Neural cell (in vitro differentiated cells): ENCODE measurements at regions not wholly inside any gene's neighbourhood (a gene's known extent, or its start where the extent isn't known, plus 50 kb on each side); places are given as distances from the start of the nearest gene placed in this dataset.

Source experiments
- H2AFZ ChIP-seq: fragments of 200-600, 300-800 bp; sonication (generic), shearing (Covaris generic); 2 replicates; pipeline ENCODE4 v1.6.0; 2014; ENCODE audit warnings: low read depth, mild to moderate bottlenecking, antibody characterized with exemption, low read length, moderate library complexity
- H3F3A ChIP-seq: fragments of 200-600 bp; shearing (Covaris generic); 2 replicates; pipeline ENCODE4 v1.6.1; 2016; ENCODE audit warnings: mild to moderate bottlenecking, moderate library complexity, mixed read lengths, antibody characterized with exemption, low read length; ENCODE audit not compliant: insufficient read depth, poor library complexity, severe bottlenecking
- H3K27ac ChIP-seq: fragments of 200-600, 300-800 bp; sonication (generic), shearing (Covaris generic); 2 replicates; pipeline ENCODE4 v1.5.1; 2014; ENCODE audit warnings: mild to moderate bottlenecking, low read length, moderate library complexity
- H3K27me3 ChIP-seq: fragments of 300-800, 200-600 bp; sonication (generic), shearing (Covaris generic); 2 replicates; pipeline ENCODE4 v1.6.0; 2014; ENCODE audit warnings: mild to moderate bottlenecking, low read depth, low read length, moderate library complexity; ENCODE audit not compliant: insufficient read depth
- H3K36me3 ChIP-seq: fragments of 300-800, 200-600 bp; sonication (generic), shearing (Covaris generic); 2 replicates; pipeline ENCODE4 v1.5.1; 2014; ENCODE audit warnings: mild to moderate bottlenecking, antibody characterized with exemption, low read length, moderate library complexity; ENCODE audit not compliant: insufficient read depth
- H3K4me2 ChIP-seq: fragments of 300-800, 200-600 bp; sonication (generic), shearing (Covaris generic); 2 replicates; pipeline ENCODE4 v1.6.0; 2014; ENCODE audit warnings: mild to moderate bottlenecking, low read length
- H3K4me3 ChIP-seq: fragments of 300-800, 200-600 bp; sonication (generic), shearing (Covaris generic); 2 replicates; pipeline ENCODE4 v1.5.1; 2014; ENCODE audit warnings: mild to moderate bottlenecking, low read length, moderate library complexity
- H3K79me2 ChIP-seq: fragments of 200-600 bp; shearing (Covaris generic); replicated peaks from 2 replicates; pipeline ENCODE4 v1.6.0; 2014; ENCODE audit warnings: mild to moderate bottlenecking, low read length, moderate library complexity; ENCODE audit not compliant: insufficient read depth
- H3K9ac ChIP-seq: fragments of 300-800, 200-600 bp; sonication (generic), shearing (Covaris generic); 2 replicates; pipeline ENCODE4 v1.6.1; 2016; ENCODE audit warnings: mild to moderate bottlenecking, low read length, mixed read lengths
- H3K9me2 ChIP-seq: fragments of 200-600 bp; shearing (Covaris generic); 2 replicates; pipeline ENCODE4 v1.6.1; 2016; ENCODE audit warnings: mild to moderate bottlenecking, low read length, mixed read lengths; ENCODE audit not compliant: insufficient read depth
- H3K9me3 ChIP-seq: fragments of 200-600, 300-800 bp; sonication (generic), shearing (Covaris generic); 2 replicates; pipeline ENCODE4 v1.6.1; 2016; ENCODE audit warnings: mild to moderate bottlenecking, mixed run types, low read length, moderate library complexity, mixed read lengths
- H4K20me1 ChIP-seq: fragments of 200-600 bp; shearing (Covaris generic); 2 replicates; pipeline ENCODE4 v1.6.1; 2016; ENCODE audit warnings: mild to moderate bottlenecking, mixed run types; ENCODE audit not compliant: insufficient read depth
- EP300 ChIP-seq: fragments of 450-650 bp; conservative IDR thresholded peaks from 2 replicates; pipeline ENCODE4 v1.6.1; 2014; ENCODE audit warnings: antibody characterized with exemption, mild to moderate bottlenecking, moderate library complexity; ENCODE audit not compliant: poor library complexity, severe bottlenecking
- EZH2 ChIP-seq: fragments of 200-600, 300-800 bp; shearing (Covaris generic), sonication (generic); IDR thresholded peaks from 2 replicates; pipeline ENCODE4 v1.6.1; 2014; ENCODE audit warnings: antibody characterized with exemption, low read length, borderline replicate concordance, mild to moderate bottlenecking; ENCODE audit not compliant: insufficient read depth, poor library complexity, severe bottlenecking
- MXI1 ChIP-seq: fragments of 450-650 bp; conservative IDR thresholded peaks from 2 replicates; pipeline ENCODE4 v1.6.1; 2014; ENCODE audit warnings: antibody characterized with exemption, mild to moderate bottlenecking; ENCODE audit not compliant: poor library complexity, severe bottlenecking
- POLR2AphosphoS5 ChIP-seq: IDR thresholded peaks from 2 replicates; pipeline ENCODE4 v1.6.1; 2012
- RAD21 ChIP-seq: fragments of 450-650 bp; conservative IDR thresholded peaks from 2 replicates; pipeline ENCODE4 v1.6.1; 2014; ENCODE audit warnings: antibody characterized with exemption, mild to moderate bottlenecking, moderate library complexity
- SMC3 ChIP-seq: fragments of 450-650 bp; conservative IDR thresholded peaks from 2 replicates; pipeline ENCODE4 v1.6.1; 2014; ENCODE audit warnings: antibody characterized with exemption, mild to moderate bottlenecking, moderate library complexity; ENCODE audit not compliant: poor library complexity
- TAF1 ChIP-seq: IDR thresholded peaks from 2 replicates; pipeline ENCODE4 v1.6.1; 2012; ENCODE audit warnings: low read depth
- TF ChIP-seq, protein P1 (sequence below): IDR thresholded peaks from 2 replicates; pipeline ENCODE4 v1.6.1; 2012; ENCODE audit warnings: borderline replicate concordance
- TF ChIP-seq, protein P2 (sequence below): fragments of 450-650 bp; IDR thresholded peaks from 2 replicates; pipeline ENCODE4 v1.5.1; 2014; ENCODE audit warnings: antibody characterized with exemption, mild to moderate bottlenecking, moderate library complexity; ENCODE audit not compliant: poor library complexity, severe bottlenecking

DNA sequence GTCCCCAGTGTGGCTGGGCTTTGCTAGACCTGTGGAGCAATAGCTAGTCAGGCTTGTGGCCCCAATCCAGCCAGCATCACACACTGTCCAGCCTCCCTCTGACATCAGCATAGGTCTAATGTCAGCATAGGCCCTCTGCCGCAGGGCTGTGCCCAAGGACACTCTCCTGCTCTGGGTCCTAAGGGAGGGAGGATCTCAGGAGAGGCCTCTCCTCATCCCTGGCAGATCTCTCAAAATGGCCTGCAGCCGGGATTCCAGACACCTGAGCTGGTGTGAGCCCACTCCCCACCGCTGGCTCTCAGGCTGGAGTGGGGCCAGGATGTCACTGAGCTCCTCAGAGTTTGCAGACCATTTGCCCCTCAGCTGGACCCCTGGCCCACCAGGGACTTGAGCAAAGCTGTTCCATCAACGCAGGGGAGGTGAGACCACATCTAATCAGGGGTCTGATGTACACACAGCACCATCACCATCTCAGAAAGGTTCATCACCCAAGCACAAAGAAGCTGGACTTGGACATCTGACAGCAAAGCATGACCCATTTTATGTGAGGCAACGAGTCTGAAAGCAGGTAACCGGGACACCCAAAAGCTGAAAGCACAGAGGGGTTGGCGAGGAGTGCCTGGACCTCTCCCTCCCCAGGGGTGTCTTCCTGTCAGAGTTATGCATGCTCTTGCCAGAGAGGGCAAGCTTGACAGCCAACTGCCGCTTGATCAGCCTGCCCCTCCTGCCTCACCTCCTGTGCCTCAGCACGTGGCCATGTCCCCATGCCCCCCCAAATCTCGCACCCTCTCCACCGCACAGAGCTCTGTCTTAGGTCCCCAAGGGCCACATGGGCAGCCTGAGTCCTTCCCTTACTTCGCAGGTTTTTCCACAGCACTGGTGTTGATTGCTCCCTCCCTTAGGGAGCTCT lies 69.7 kb upstream of the SEPTIN5 start:
- Histone ChIP-seq H3K4me3 (no peak overlapping the region), H3F3A (no peaks in the 10 kb centered on the region), H3K9me3 (no peaks in the 10 kb centered on the region), H3K36me3 (no peaks in the 10 kb centered on the region), H3K27me3 (no peaks in the 10 kb centered on the region), H3K9ac (no peak overlapping the region), H3K9me2 (no peaks in the 10 kb centered on the region), H3K27ac (no peak overlapping the region), H3K4me2 (no peak overlapping the region), H3K79me2 (no peaks in the 10 kb centered on the region), H2AFZ (no peak overlapping the region), H4K20me1 (no peaks in the 10 kb centered on the region)
- TF ChIP-seq, protein P1, sequence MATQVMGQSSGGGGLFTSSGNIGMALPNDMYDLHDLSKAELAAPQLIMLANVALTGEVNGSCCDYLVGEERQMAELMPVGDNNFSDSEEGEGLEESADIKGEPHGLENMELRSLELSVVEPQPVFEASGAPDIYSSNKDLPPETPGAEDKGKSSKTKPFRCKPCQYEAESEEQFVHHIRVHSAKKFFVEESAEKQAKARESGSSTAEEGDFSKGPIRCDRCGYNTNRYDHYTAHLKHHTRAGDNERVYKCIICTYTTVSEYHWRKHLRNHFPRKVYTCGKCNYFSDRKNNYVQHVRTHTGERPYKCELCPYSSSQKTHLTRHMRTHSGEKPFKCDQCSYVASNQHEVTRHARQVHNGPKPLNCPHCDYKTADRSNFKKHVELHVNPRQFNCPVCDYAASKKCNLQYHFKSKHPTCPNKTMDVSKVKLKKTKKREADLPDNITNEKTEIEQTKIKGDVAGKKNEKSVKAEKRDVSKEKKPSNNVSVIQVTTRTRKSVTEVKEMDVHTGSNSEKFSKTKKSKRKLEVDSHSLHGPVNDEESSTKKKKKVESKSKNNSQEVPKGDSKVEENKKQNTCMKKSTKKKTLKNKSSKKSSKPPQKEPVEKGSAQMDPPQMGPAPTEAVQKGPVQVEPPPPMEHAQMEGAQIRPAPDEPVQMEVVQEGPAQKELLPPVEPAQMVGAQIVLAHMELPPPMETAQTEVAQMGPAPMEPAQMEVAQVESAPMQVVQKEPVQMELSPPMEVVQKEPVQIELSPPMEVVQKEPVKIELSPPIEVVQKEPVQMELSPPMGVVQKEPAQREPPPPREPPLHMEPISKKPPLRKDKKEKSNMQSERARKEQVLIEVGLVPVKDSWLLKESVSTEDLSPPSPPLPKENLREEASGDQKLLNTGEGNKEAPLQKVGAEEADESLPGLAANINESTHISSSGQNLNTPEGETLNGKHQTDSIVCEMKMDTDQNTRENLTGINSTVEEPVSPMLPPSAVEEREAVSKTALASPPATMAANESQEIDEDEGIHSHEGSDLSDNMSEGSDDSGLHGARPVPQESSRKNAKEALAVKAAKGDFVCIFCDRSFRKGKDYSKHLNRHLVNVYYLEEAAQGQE, result no peak
- TF ChIP-seq TAF1, result no peak
- TF ChIP-seq, protein P2, sequence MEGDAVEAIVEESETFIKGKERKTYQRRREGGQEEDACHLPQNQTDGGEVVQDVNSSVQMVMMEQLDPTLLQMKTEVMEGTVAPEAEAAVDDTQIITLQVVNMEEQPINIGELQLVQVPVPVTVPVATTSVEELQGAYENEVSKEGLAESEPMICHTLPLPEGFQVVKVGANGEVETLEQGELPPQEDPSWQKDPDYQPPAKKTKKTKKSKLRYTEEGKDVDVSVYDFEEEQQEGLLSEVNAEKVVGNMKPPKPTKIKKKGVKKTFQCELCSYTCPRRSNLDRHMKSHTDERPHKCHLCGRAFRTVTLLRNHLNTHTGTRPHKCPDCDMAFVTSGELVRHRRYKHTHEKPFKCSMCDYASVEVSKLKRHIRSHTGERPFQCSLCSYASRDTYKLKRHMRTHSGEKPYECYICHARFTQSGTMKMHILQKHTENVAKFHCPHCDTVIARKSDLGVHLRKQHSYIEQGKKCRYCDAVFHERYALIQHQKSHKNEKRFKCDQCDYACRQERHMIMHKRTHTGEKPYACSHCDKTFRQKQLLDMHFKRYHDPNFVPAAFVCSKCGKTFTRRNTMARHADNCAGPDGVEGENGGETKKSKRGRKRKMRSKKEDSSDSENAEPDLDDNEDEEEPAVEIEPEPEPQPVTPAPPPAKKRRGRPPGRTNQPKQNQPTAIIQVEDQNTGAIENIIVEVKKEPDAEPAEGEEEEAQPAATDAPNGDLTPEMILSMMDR, result no peak
- no peak for TF ChIP-seq POLR2AphosphoS5
- TF ChIP-seq SMC3, result no peak
- no peak for TF ChIP-seq EP300
- TF ChIP-seq EZH2, result no peak
- TF ChIP-seq RAD21, result no peak
- no peak for TF ChIP-seq MXI1

DNA sequence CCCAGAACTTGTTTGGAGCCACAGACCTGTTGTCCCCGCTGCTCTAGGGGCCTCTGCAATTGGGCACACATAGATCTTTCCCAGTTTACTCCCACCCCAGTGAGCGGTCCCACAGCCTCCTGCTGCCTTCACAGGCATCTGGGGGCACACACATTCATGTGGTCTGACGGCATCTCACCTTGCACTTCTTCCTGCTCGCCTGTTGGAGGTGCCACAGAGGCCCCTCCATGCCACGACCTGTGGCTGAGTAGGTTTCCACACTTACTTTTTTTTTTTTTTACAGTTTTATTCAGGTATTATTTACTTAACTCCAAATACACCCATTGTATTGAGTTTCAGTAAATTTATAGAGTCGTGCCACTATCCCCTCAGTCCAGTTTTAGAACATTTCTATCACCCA lies 68.9 kb upstream of the SEPTIN5 start:
- H2AFZ ChIP-seq, result no peak overlapping the region
- no peaks in the 10 kb centered on the region for H3K9me3 ChIP-seq
- no peaks in the 10 kb centered on the region for H3K27me3 ChIP-seq
- H3F3A ChIP-seq, result no peaks in the 10 kb centered on the region
- TF ChIP-seq TAF1, result no peak
- TF ChIP-seq RAD21, result no peak
- TF ChIP-seq, protein P1, result no peak
- no peak for TF ChIP-seq EP300
- no peak for TF ChIP-seq EZH2
- no peak for TF ChIP-seq MXI1
- H3K79me2 ChIP-seq, result no peaks in the 10 kb centered on the region
- no peak overlapping the region for H3K27ac ChIP-seq
- H3K4me3 ChIP-seq, result no peak overlapping the region
- no peaks in the 10 kb centered on the region for H3K36me3 ChIP-seq
- no peaks in the 10 kb centered on the region for H4K20me1 ChIP-seq
- H3K4me2 ChIP-seq, result no peak overlapping the region
- no peaks in the 10 kb centered on the region for H3K9me2 ChIP-seq
- H3K9ac ChIP-seq, result no peak overlapping the region
